ENCODE measurements at regions not wholly inside any gene's neighbourhood (a gene's known extent, or its start where the extent isn't known, plus 50 kb on each side); places are given as distances from the start of the nearest gene placed in this dataset.

DNA sequence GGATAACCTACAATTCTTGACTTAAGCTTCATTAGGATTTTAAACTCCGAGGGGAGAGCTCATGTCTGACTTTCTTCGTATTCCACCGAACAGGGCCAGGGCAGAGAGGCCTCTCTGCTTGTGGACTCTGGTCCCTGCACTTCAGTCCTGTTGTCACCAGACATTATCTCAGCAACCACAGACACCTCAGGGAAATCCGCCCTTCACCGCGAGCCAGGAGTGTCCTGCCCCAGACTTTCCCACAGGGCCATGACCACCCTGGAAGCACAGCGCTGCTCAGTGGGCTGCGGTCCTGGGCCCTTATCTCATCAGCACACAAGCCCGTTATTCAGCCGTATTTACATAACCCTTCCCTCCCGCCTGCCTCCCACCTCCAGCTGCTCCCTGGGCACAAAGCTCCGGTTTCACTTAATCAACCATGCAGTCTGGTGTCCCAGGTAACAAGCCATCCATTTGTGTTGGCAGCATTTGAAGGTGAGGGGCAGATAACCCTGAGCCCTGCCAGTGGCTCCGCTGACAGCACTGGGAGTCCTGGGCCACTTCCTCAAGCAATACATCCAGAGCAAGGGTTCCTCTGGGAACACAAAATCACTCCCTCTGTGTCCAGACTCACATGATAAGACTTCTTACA, 122.8 kb upstream of the RAB4A start (continued):
- no peak for TF ChIP-seq BHLHE40 (IDR thresholded peaks at IDR 0.05; ENCODE audit: low read length)
- TF ChIP-seq, protein P1, sequence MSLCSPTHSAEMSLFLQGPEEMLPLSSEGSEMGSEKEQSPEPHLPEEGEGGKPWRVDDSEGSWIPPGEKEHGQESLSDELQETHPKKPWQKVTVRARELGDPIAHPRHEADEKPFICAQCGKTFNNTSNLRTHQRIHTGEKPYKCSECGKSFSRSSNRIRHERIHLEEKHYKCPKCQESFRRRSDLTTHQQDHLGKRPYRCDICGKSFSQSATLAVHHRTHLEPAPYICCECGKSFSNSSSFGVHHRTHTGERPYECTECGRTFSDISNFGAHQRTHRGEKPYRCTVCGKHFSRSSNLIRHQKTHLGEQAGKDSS (CRISPR knock-in tag; IDR thresholded peaks at IDR 0.05; ENCODE audit: borderline replicate concordance, low read depth), result peak; percentile 65; the same call in 1 of the 2 replicates
- TF ChIP-seq HOXA5 (CRISPR knock-in tag; IDR thresholded peaks at IDR 0.05), result peak; percentile 76; the same call in 1 of the 2 replicates
- TF ChIP-seq HNRNPLL (IDR thresholded peaks at IDR 0.05; ENCODE audit: low read depth, low read length, poor library complexity, severe bottlenecking), result peak; percentile 19
- peak; percentile 80 for TF ChIP-seq ZNF205 (CRISPR knock-in tag; IDR thresholded peaks at IDR 0.05)
- no peak for TF ChIP-seq ZNF589 (CRISPR knock-in tag; conservative IDR thresholded peaks at IDR 0.05)
- peak; percentile 93 for TF ChIP-seq HDAC2 (CRISPR knock-in tag; IDR thresholded peaks at IDR 0.05)
- peak; percentile 83; the same call in 1 of the 2 replicates for TF ChIP-seq ZNF264 (CRISPR knock-in tag; IDR thresholded peaks at IDR 0.05)
- no peak for TF ChIP-seq ZBTB2 (CRISPR knock-in tag; IDR thresholded peaks at IDR 0.05; ENCODE audit: low read depth)
- TF ChIP-seq ZSCAN30 (CRISPR knock-in tag; IDR thresholded peaks at IDR 0.05), result no peak
- no peak for TF ChIP-seq ZNF30 (CRISPR knock-in tag; IDR thresholded peaks at IDR 0.05)
- peak; percentile 90 for TF ChIP-seq ZNF609 (CRISPR knock-in tag; IDR thresholded peaks at IDR 0.05; ENCODE audit: borderline replicate concordance)
- TF ChIP-seq, protein P2, sequence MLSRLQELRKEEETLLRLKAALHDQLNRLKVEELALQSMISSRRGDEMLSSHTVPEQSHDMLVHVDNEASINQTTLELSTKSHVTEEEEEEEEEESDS (CRISPR knock-in tag; IDR thresholded peaks at IDR 0.05; ENCODE audit: borderline replicate concordance), result no peak
- TF ChIP-seq, protein P3, sequence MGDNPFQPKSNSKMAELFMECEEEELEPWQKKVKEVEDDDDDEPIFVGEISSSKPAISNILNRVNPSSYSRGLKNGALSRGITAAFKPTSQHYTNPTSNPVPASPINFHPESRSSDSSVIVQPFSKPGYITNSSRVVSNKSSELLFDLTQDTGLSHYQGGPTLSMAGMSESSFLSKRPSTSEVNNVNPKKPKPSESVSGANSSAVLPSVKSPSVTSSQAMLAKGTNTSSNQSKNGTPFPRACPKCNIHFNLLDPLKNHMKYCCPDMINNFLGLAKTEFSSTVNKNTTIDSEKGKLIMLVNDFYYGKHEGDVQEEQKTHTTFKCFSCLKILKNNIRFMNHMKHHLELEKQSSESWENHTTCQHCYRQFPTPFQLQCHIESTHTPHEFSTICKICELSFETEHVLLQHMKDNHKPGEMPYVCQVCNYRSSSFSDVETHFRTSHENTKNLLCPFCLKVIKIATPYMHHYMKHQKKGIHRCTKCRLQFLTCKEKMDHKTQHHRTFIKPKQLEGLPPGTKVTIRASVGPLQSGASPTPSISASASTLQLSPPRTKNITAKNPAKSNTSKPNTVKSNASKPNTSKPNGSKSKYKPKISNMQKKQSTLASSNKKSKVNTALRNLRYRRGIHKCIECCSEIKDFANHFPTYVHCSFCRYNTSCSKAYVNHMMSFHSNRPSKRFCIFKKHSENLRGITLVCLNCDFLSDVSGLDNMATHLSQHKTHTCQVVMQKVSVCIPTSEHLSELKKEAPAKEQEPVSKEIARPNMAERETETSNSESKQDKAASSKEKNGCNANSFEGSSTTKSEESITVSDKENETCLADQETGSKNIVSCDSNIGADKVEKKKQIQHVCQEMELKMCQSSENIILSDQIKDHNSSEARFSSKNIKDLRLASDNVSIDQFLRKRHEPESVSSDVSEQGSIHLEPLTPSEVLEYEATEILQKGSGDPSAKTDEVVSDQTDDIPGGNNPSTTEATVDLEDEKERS (CRISPR knock-in tag; IDR thresholded peaks at IDR 0.05), result no peak
- TF ChIP-seq ELF3 (CRISPR knock-in tag; IDR thresholded peaks at IDR 0.05), result peak; percentile 69
- no peak; the same call in 1 of the 2 replicates for TF ChIP-seq ZNF567 (CRISPR knock-in tag; IDR thresholded peaks at IDR 0.05; ENCODE audit: borderline replicate concordance)

All from HepG2 (cell line).